Activated naive CD4-positive, alpha-beta T cell treated with anti-CD3 and anti-CD28 coated beads for 36 hours (primary cell): ENCODE measurements at regions not wholly inside any gene's neighbourhood (a gene's known extent, or its start where the extent isn't known, plus 50 kb on each side); places are given as distances from the start of the nearest gene placed in this dataset.

Experiments
- CTCF ChIA-PET: fragments of 350-600 bp; sonication (Branson Sonifier 250); formaldehyde crosslinking; loops from one replicate; lab custom pipeline; 2021; ENCODE audit warnings: antibody characterized with exemption; lab: Charles Lee
- DNase-seq: peaks from one replicate; pipeline ENCODE4 v3.0.0-alpha.2; 2020
- H3K27ac Mint-ChIP-seq: one replicate; pipeline ENCODE4 v1.8.0; 2021; ENCODE audit warnings: mild to moderate bottlenecking, mixed read lengths
- H3K27me3 Mint-ChIP-seq: one replicate; pipeline ENCODE4 v1.8.0; 2021; ENCODE audit warnings: low read depth, mixed read lengths
- H3K36me3 Mint-ChIP-seq: one replicate; pipeline ENCODE4 v1.8.0; 2021; ENCODE audit warnings: low read depth, mixed read lengths
- H3K4me1 Mint-ChIP-seq: one replicate; pipeline ENCODE4 v1.8.0; 2021; ENCODE audit warnings: low read depth, mixed read lengths
- H3K4me3 Mint-ChIP-seq: one replicate; pipeline ENCODE4 v1.8.0; 2021; ENCODE audit warnings: mild to moderate bottlenecking, moderate library complexity, mixed read lengths
- H3K9me3 Mint-ChIP-seq: one replicate; pipeline ENCODE4 v1.8.0; 2021; ENCODE audit warnings: mixed read lengths
- intact Hi-C: fragments of 100-400 bp; cut with micrococcal nuclease; formaldehyde crosslinking; loops from one replicate; pipeline ENCODE4 v1.15.1; 2023

DNA sequence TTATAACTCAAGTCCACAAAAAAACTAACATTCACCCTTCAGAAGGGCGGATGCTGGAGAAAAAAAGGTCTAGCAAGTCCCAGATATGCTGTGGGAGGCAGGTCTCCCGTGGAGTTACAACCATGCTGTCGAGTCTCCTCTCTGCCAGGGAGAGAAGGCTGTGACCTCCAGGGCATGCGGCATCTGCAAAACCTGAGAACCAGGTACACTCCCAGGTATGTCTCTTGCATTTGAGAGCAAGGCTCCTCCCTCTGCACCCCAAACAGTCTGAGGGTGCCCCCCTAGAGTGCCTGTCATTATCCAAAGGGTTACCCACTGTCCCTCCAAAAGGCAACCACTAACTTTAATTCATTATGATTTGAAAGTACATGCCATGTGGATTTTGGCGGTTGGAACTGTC is 134.0 kb downstream of the IRX2 start:
- peaks cover 3% of the 10 kb centered on the region for H3K9me3 Mint-ChIP-seq
- intact Hi-C loops, result no loop called here
- no peak overlapping the region for H3K27ac Mint-ChIP-seq
- no peaks in the 10 kb centered on the region for H3K36me3 Mint-ChIP-seq
- CTCF ChIA-PET, result no interaction called here
- peaks cover 5% of the 10 kb centered on the region for H3K27me3 Mint-ChIP-seq
- DNase-seq, result no peak
- no peak overlapping the region for H3K4me3 Mint-ChIP-seq
- no peaks in the 10 kb centered on the region for H3K4me1 Mint-ChIP-seq

DNA sequence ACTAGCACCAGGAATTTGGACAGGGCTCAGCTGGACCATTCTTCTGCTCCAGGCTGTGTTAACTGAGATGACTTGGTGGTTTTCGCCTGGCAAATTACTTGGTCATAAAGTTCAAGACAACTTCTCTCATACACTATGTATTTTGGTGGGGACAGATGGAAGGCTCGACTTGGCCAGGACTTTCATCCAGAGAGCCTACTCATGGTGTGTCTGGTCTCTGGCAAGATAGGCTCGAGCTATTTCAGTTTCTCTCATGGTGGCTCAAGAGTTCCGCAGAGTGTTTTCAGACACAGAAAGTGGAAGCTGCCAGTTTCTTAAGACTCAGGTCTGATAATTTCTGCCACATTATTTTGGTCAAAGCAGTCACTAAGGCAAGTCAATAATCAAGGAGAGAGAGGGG is 135.6 kb downstream of the IRX2 start:
- peaks cover 3% of the 10 kb centered on the region for H3K9me3 Mint-ChIP-seq
- peaks cover 5% of the 10 kb centered on the region for H3K27me3 Mint-ChIP-seq
- DNase-seq, result no peak
- H3K27ac Mint-ChIP-seq, result no peak overlapping the region
- no peak overlapping the region for H3K4me3 Mint-ChIP-seq
- CTCF ChIA-PET, result no interaction called here
- intact Hi-C loops, result no loop called here
- H3K36me3 Mint-ChIP-seq, result no peaks in the 10 kb centered on the region
- H3K4me1 Mint-ChIP-seq, result no peaks in the 10 kb centered on the region

DNA sequence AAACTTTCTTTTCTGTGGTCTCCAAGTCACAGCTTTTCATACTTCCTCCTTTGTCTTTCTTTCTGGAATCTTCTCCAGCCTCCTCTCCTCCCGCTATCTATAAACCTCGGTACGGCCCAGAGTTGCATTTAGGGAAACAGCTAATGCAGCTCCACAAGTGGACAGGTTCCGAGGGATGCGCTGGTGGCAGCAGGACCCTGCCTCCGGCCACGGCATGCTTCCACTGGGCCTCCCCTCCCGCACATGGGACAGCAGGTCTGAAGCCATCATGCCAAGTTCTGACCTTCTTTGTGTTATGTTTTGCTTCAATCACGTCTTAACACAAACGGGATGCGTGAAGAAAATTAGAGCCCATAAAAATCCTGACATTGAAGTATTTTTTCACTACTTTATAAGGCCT is 136.9 kb downstream of the IRX2 start:
- Mint-ChIP-seq H3K4me1 (no peaks in the 10 kb centered on the region), H3K4me3 (no peak overlapping the region), H3K27me3 (peaks cover 5% of the 10 kb centered on the region), H3K27ac (no peak overlapping the region), H3K36me3 (no peaks in the 10 kb centered on the region), H3K9me3 (peaks cover 3% of the 10 kb centered on the region)
- CTCF ChIA-PET, result no interaction called here
- DNase-seq, result no peak
- intact Hi-C loops, result no loop called here

DNA sequence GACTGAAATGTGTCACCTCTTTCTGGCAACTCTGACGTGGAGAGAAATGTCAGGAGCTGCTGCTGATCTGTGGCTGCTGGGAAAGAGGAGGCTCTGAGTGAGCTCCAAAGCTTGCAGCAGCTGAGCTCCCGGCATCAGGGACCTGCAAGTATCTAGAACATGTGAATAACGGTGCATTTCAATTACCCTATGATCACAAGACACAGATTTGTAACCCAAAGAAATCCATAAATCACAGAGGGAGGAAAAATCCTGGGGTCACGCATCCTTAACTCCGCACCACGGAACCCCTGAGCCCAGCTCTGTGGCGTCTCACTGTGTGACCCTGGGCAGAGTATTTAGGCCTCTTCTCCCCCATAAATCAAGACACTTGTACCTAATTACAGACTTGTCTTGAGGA is 139.8 kb downstream of the IRX2 start:
- peaks cover 8% of the 10 kb centered on the region for H3K9me3 Mint-ChIP-seq
- CTCF ChIA-PET, result no interaction called here
- no peak overlapping the region for H3K4me3 Mint-ChIP-seq
- H3K36me3 Mint-ChIP-seq, result no peaks in the 10 kb centered on the region
- intact Hi-C loops, result no loop called here
- H3K4me1 Mint-ChIP-seq, result no peaks in the 10 kb centered on the region
- peaks cover 5% of the 10 kb centered on the region for H3K27me3 Mint-ChIP-seq
- DNase-seq, result no peak
- no peak overlapping the region for H3K27ac Mint-ChIP-seq

DNA sequence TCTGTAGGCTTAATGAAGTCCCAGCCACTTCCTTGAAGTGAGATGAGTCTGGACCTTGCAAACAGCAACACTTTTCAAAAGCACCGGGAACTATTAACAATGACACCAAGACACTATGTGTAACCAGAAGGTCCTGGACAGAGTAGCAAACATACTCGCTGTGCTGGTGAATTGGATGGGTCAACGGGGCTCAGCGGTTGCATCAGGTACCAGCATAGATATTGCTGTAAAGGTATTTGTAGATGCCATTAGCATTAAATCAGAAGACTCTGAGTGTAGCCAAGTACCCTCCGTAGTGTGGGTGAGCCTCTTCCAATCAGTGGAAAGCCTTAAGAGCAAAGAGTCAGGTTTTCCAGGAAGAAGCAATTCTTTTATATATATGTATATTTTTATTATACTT is 140.5 kb downstream of the IRX2 start:
- peaks cover 4% of the 10 kb centered on the region for H3K27me3 Mint-ChIP-seq

DNA sequence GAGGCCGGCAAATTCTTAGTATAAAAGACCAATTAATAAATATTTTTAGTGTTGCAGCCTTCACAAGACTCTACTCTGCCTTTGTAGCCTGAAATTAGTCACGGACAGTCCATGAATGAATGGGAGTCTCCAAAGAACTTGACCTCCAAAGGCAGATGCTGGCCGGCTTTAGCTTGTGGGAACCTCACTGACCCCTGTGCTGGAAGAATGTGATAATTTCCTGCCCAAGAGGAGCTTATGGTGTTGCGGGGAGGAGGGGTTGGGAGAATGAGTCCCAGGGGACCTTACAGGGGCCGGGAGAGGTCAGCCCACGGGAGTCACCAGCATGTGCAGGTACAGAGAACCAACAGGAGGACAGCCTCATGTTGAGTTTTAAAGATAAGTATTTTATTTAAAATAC is 143.1 kb downstream of the IRX2 start:
- H3K4me3 Mint-ChIP-seq, result no peak overlapping the region
- H3K9me3 Mint-ChIP-seq, result peaks cover 7% of the 10 kb centered on the region
- intact Hi-C loops, result no loop called here
- no peaks in the 10 kb centered on the region for H3K4me1 Mint-ChIP-seq
- no peak for DNase-seq
- H3K27me3 Mint-ChIP-seq, result no peaks in the 10 kb centered on the region
- H3K36me3 Mint-ChIP-seq, result no peaks in the 10 kb centered on the region
- CTCF ChIA-PET, result no interaction called here
- H3K27ac Mint-ChIP-seq, result no peak overlapping the region

More for the DNA sequence above, 140.5 kb downstream of the IRX2 start:
- H3K4me3 Mint-ChIP-seq, result no peak overlapping the region
- no peaks in the 10 kb centered on the region for H3K36me3 Mint-ChIP-seq
- H3K4me1 Mint-ChIP-seq, result no peaks in the 10 kb centered on the region
- intact Hi-C loops, result no loop called here
- CTCF ChIA-PET, result no interaction called here
- no peak overlapping the region for H3K27ac Mint-ChIP-seq
- no peak for DNase-seq
- H3K9me3 Mint-ChIP-seq, result peaks cover 8% of the 10 kb centered on the region

DNA sequence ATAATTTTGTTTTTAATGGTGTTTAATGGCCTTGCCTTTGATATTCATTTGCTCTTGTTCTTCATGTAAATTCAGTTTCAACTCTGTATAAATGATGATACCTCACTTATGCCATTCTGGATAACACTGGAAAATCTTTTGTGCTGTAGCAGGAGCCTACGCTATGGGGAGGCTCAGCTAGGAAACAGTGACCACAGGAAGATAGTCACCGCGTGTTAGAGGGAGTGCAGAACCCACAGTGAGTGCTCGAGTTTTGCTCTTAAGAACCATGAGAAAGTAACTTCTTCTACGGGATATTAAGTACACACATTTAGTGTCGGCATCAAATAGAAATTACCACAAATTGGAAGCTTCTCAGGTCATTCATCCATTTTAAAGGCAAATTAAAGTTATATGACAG is 143.9 kb downstream of the IRX2 start:
- Mint-ChIP-seq H3K27ac (no peak overlapping the region), H3K4me1 (no peaks in the 10 kb centered on the region), H3K36me3 (no peaks in the 10 kb centered on the region), H3K4me3 (no peak overlapping the region), H3K9me3 (peaks cover 5% of the 10 kb centered on the region), H3K27me3 (no peaks in the 10 kb centered on the region)
- DNase-seq, result no peak
- CTCF ChIA-PET, result no interaction called here
- intact Hi-C loops, result no loop called here

DNA sequence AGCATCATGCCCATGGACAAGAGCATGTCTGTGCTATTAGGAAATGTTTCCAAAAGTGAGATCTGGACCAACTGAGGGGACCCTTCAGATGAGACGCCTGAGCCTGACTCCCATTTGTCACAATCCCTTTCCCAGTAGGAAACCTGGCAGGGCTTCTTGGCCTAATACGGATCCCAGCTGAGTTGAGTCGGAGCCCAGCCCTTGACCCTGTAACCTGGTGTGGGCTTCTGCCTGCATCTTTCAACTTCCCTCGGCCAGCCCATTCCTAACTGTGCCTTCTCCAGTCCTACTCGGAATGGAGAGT is 148.3 kb downstream of the IRX2 start:
- no peak for DNase-seq
- H3K9me3 Mint-ChIP-seq, result no peaks in the 10 kb centered on the region
- intact Hi-C loops, result no loop called here
- H3K36me3 Mint-ChIP-seq, result no peaks in the 10 kb centered on the region
- no peak overlapping the region for H3K27ac Mint-ChIP-seq
- no peak overlapping the region for H3K4me3 Mint-ChIP-seq
- CTCF ChIA-PET, result no interaction called here
- H3K4me1 Mint-ChIP-seq, result no peaks in the 10 kb centered on the region
- H3K27me3 Mint-ChIP-seq, result no peaks in the 10 kb centered on the region

DNA sequence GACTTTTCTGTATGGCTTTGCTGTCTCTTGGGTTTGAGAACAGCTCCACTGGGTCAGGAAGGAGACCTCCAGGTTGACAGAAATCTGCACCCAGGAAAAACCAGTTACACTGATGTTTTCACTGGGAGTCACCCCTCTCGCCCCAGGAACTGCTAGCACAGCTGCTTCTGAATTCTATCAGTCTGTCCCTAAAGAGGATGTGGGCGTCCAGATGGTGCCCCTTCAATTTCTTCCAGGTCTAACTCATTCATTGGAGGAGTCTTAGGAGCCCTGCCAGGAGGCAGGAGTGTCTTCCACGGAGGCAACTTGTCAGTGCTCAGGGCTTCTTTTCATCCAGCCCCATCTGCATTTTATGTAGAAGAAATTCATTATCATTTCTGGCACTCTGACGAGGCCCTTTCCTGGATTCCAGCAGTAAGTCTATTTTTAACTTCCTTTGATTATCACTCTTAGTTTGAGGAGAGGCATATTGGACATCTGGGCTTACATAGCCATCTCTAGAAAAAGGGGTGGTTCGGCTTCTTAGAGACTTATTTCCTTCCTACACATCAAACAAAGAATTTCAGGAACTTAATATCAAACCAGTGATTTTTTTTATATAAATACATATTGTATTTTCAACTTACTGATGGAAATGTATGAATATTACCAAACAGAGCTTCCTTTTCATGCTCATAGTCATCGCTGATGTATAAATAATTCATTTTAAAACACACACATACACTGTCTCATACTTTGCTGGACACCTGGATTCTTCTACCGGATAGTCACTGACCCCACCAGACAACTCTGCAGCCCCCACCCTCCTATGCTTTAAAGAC is 148.8 kb downstream of the IRX2 start:
- no peaks in the 10 kb centered on the region for H3K27me3 Mint-ChIP-seq
- H3K4me1 Mint-ChIP-seq, result no peaks in the 10 kb centered on the region

DNA sequence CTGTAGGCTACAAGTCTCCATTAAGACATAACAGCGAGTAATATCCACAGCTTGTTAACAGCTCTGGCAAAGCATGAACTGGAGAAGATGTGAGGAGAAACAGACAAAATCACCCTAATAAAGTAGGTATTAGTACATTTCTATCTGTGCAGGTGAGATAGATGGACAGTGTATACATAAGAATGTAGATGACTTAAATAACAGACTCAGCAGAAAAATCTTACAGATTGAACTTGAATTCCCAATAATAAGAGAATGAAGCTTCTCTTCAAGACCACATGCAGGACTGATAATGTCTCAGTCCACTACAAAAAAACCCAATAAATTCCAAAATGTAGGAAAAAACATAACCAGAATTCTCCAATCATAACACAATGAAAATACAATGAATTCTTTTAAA is 153.0 kb downstream of the IRX2 start:
- intact Hi-C loops, result no loop called here
- CTCF ChIA-PET, result no interaction called here
- Mint-ChIP-seq H3K4me1 (no peaks in the 10 kb centered on the region), H3K27ac (no peak overlapping the region), H3K36me3 (no peaks in the 10 kb centered on the region), H3K27me3 (no peaks in the 10 kb centered on the region), H3K4me3 (no peak overlapping the region), H3K9me3 (no peaks in the 10 kb centered on the region)
- DNase-seq, result no peak

More for the DNA sequence above, 148.8 kb downstream of the IRX2 start:
- intact Hi-C loops, result no loop called here
- CTCF ChIA-PET, result no interaction called here
- no peak overlapping the region for H3K27ac Mint-ChIP-seq
- H3K36me3 Mint-ChIP-seq, result no peaks in the 10 kb centered on the region
- no peak overlapping the region for H3K4me3 Mint-ChIP-seq
- DNase-seq, result no peak
- no peaks in the 10 kb centered on the region for H3K9me3 Mint-ChIP-seq

DNA sequence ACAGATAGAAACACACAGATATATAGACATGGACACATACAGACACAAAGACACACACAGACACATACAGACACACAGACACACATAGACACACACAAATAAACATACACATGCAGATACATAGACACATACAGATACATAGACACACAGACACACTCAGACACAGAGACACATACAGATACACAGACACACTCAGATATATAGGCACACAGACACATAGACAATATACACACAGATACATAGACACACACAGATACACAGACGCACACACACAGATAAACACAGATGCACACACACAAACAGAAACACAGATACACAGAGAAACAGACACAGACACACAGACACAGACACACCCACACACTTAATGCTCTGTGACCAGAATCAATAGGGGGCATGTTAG is 156.8 kb downstream of the IRX2 start:
- H3K4me1 Mint-ChIP-seq, result no peaks in the 10 kb centered on the region
- no peak for DNase-seq
- CTCF ChIA-PET, result interaction anchor here (0.7 kb wide), 1 partner anchor 396 kb away, joined by 3 read pairs; no protein-coding TSS in a partner anchor
- no peak overlapping the region for H3K27ac Mint-ChIP-seq
- no peaks in the 10 kb centered on the region for H3K9me3 Mint-ChIP-seq
- H3K4me3 Mint-ChIP-seq, result no peak overlapping the region
- intact Hi-C loops, result no loop called here
- H3K27me3 Mint-ChIP-seq, result peaks cover 2% of the 10 kb centered on the region
- H3K36me3 Mint-ChIP-seq, result no peaks in the 10 kb centered on the region

DNA sequence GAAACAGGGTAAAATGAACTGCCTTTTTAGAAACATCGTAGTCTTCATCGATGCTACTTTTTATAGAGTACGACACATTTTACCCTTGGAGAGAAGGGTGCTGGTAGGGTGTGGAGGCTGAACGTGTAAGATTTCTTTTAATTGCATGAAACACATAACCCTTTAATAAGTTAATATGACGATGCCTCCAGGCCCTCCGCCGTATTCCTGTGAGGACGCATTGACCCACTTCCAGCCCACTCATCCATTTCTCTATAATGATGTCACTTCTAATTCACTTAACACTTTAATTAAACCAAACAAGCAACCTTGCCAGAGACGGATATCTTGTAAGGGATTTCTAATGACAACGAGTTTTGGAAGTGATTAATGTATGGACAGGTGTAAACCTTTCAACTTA is 158.7 kb downstream of the IRX2 start:
- CTCF ChIA-PET, result no interaction called here
- Mint-ChIP-seq H3K9me3 (no peaks in the 10 kb centered on the region), H3K4me3 (no peak overlapping the region), H3K4me1 (no peaks in the 10 kb centered on the region), H3K27me3 (peaks cover 2% of the 10 kb centered on the region), H3K36me3 (no peaks in the 10 kb centered on the region), H3K27ac (no peak overlapping the region)
- DNase-seq, result no peak
- intact Hi-C loops, result no loop called here

DNA sequence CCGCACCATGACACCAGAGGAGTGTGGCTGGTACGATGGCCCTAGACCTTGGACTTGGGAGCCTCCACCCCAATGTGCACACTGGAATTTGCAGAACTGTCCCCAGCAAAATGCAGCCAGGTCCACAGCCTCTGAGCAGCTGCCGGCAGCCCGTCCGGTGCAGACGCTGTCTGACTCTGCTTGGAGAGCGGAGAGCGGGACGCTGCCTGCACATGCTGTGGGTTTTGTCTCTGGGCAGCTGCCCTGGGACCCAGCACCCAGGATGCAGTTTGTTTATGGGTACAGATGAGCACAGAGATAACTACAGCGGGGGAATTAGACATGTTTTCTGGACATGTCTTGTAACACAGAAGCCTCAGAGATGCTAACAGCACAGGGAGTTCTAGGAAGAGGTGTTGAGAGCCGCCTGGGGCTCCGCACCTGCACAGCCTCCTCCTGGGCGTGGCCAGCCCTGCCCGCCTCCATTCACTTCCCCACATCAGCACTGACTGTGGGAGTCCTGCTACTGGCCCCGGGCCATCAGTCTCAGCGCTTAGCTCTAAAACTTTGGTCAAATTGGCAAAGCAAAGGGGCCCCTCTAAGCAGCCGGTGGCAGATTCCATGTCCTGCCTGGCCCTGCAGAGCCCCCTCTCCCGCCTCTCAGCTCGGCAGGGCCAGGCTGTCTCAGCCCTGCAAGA is 159.6 kb downstream of the IRX2 start:
- intact Hi-C loops, result no loop called here
- Mint-ChIP-seq H3K9me3 (no peaks in the 10 kb centered on the region), H3K27ac (no peak overlapping the region), H3K4me3 (no peak overlapping the region), H3K27me3 (peaks cover 2% of the 10 kb centered on the region), H3K36me3 (no peaks in the 10 kb centered on the region), H3K4me1 (no peaks in the 10 kb centered on the region)
- no peak for DNase-seq
- CTCF ChIA-PET, result no interaction called here
